PC-9 (cell line): ENCODE measurements at regions not wholly inside any gene's neighbourhood (a gene's known extent, or its start where the extent isn't known, plus 50 kb on each side); places are given as distances from the start of the nearest gene placed in this dataset.

Source experiments
- BruUV-seq: library from RNA; stranded (reverse); fragments of 400-500 nt; replicated peaks from 2 replicates; lab custom pipeline; 2021; lab: Mats Ljungman, UMichigan
- CTCF ChIA-PET: fragments of 300-600 bp; sonication (Branson Sonifier 250); formaldehyde crosslinking; loops from one replicate; lab custom pipeline; 2022; ENCODE audit warnings: antibody characterized with exemption; lab: Charles Lee
- POLR2A ChIA-PET: fragments of 300-600 bp; sonication (Branson Sonifier 250); formaldehyde crosslinking; loops from one replicate; lab custom pipeline; 2022; ENCODE audit warnings: antibody characterized with exemption; ENCODE audit not compliant: unreplicated experiment; lab: Charles Lee
- DNase-seq, 2 experiments: peaks; one replicate each; pipeline versions ENCODE4 v3.0.0 to v3.0.0-alpha.2; 2015 to 2022; ENCODE audit warnings: mixed read lengths in 1 of 2
- H2AFZ ChIP-seq: fragments of 200-600 bp; sonication (generic); 2 replicates; pipeline ENCODE4 v1.8.1; 2017; ENCODE audit warnings: antibody characterized with exemption
- H3F3A ChIP-seq: fragments of 200-600 bp; sonication (generic); 2 replicates; pipeline ENCODE4 v1.8.1; 2017; ENCODE audit warnings: antibody characterized with exemption, mild to moderate bottlenecking, low read depth; ENCODE audit not compliant: insufficient read depth
- H3K27ac ChIP-seq: fragments of 200-600 bp; sonication (generic); 2 replicates; pipeline ENCODE4 v1.6.1; 2016; ENCODE audit warnings: mixed run types
- H3K27me3 ChIP-seq: fragments of 200-600 bp; sonication (generic); 2 replicates; pipeline ENCODE4 v1.6.1; 2016; ENCODE audit warnings: low read depth, mixed run types; ENCODE audit not compliant: insufficient read depth
- H3K36me3 ChIP-seq: fragments of 200-600 bp; sonication (generic); 2 replicates; pipeline ENCODE4 v1.6.1; 2016; ENCODE audit warnings: low read depth, mixed run types
- H3K4me1 ChIP-seq: fragments of 200-600 bp; sonication (generic); replicated peaks from 2 replicates; pipeline ENCODE4 v1.6.1; 2016; ENCODE audit warnings: mixed run types; ENCODE audit not compliant: insufficient read depth
- H3K4me2 ChIP-seq: fragments of 200-600 bp; sonication (generic); 2 replicates; pipeline ENCODE4 v1.6.1; 2017; ENCODE audit warnings: mixed run types
- H3K4me3 ChIP-seq: fragments of 200-600 bp; sonication (generic); 2 replicates; pipeline ENCODE4 v1.6.1; 2016; ENCODE audit warnings: mixed run types
- H3K79me2 ChIP-seq: fragments of 200-600 bp; sonication (generic); 2 replicates; pipeline ENCODE4 v1.6.1; 2017; ENCODE audit warnings: low read depth, mixed run types
- H3K9me2 ChIP-seq: fragments of 200-600 bp; sonication (generic); 2 replicates; pipeline ENCODE4 v1.8.1; 2017; ENCODE audit warnings: mild to moderate bottlenecking; ENCODE audit not compliant: insufficient read depth
- H3K9me3 ChIP-seq: fragments of 200-600 bp; sonication (generic); 2 replicates; pipeline ENCODE4 v1.8.1; 2016; ENCODE audit warnings: low read depth; ENCODE audit not compliant: insufficient read depth
- H4K20me1 ChIP-seq: fragments of 200-600 bp; sonication (generic); 2 replicates; pipeline ENCODE4 v1.8.1; 2017; ENCODE audit not compliant: insufficient read depth
- EZH2 ChIP-seq: fragments of 200-600 bp; sonication (generic); IDR thresholded peaks from 2 replicates; pipeline ENCODE4 v1.8.0; 2017; ENCODE audit warnings: antibody characterized with exemption, low read depth
- intact Hi-C: fragments of 100-400 bp; cut with micrococcal nuclease; formaldehyde crosslinking; loops from one replicate; pipeline ENCODE4 v1.10.0; 2022; ENCODE audit not compliant: unreplicated experiment
- TF ChIP-seq, protein P1 (sequence below): fragments of 200-600 bp; sonication (generic); conservative IDR thresholded peaks from 2 replicates; pipeline ENCODE4 v1.6.1; 2017; ENCODE audit warnings: mixed run types, antibody characterized with exemption, mild to moderate bottlenecking, moderate library complexity

DNA sequence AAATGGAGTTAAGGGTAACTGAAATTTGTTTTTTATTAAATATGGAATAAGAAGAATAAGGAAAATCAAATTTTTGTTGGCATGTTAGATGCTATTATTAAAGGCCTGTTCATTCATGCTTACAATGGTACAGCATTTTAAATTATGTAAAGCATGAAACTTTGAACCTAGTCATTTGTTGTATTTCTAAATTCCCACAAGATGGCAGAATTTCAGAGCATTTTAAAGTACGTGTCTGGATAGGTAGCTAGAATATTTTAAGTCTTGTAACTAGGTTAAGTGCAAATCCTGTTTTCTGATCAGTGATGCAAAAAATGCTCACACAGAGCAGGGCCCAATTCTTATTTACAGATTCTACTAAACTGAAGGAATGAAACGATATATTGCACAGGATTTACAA, 585.6 kb upstream of the MIS18BP1 start:
- intact Hi-C loops: no loop called here
- BruUV-seq: no TSS peak
- H3F3A ChIP-seq: no peaks in the 10 kb centered on the region
- no peaks in the 10 kb centered on the region for H3K27me3 ChIP-seq
- ChIA-PET CTCF (interaction anchor here (0.6 kb wide), 2 partner anchors 93 to 161 kb away, joined by 3 to 4 read pairs; no protein-coding TSS in a partner anchor), POLR2A (no interaction called here)
- no peaks in the 10 kb centered on the region for H4K20me1 ChIP-seq
- H3K4me3 ChIP-seq: no peak overlapping the region
- H2AFZ ChIP-seq: no peak overlapping the region
- no peaks in the 10 kb centered on the region for H3K4me1 ChIP-seq
- H3K4me2 ChIP-seq: no peak overlapping the region
- TF ChIP-seq EZH2: no peak
- TF ChIP-seq, protein P1, sequence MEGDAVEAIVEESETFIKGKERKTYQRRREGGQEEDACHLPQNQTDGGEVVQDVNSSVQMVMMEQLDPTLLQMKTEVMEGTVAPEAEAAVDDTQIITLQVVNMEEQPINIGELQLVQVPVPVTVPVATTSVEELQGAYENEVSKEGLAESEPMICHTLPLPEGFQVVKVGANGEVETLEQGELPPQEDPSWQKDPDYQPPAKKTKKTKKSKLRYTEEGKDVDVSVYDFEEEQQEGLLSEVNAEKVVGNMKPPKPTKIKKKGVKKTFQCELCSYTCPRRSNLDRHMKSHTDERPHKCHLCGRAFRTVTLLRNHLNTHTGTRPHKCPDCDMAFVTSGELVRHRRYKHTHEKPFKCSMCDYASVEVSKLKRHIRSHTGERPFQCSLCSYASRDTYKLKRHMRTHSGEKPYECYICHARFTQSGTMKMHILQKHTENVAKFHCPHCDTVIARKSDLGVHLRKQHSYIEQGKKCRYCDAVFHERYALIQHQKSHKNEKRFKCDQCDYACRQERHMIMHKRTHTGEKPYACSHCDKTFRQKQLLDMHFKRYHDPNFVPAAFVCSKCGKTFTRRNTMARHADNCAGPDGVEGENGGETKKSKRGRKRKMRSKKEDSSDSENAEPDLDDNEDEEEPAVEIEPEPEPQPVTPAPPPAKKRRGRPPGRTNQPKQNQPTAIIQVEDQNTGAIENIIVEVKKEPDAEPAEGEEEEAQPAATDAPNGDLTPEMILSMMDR: no peak; the same call in 1 of the 2 replicates
- no peaks in the 10 kb centered on the region for H3K9me3 ChIP-seq
- H3K36me3 ChIP-seq: no peaks in the 10 kb centered on the region
- no peak overlapping the region for H3K27ac ChIP-seq
- no peak for DNase-seq
- H3K79me2 ChIP-seq: no peaks in the 10 kb centered on the region
- H3K9me2 ChIP-seq: no peaks in the 10 kb centered on the region

DNA sequence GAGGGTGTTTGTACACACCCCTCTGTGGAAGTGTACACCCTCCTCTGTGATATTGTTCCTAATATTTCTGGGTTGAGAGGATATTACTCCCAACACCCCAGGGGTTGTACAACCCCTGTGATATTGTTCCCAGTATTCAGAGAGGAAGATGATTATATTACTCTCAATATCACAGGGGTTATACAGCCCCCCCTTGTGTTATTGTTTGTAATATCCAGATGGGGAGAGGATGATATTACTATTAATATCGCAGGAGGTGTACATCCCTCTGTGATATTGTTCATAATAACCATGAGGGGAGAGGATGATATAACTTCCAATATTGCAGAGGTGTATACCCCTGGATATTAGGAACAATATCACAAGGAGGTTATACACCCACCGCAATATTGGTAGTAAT, 566.1 kb upstream of the MIS18BP1 start:
- H3K27me3 ChIP-seq: peaks cover 4% of the 10 kb centered on the region; the same call in 1 of the 2 replicates
- H3K36me3 ChIP-seq: no peaks in the 10 kb centered on the region
- no peak overlapping the region for H3K27ac ChIP-seq
- no peaks in the 10 kb centered on the region for H3K9me2 ChIP-seq
- ChIA-PET POLR2A (no interaction called here), CTCF (no interaction called here)
- no peaks in the 10 kb centered on the region for H3K9me3 ChIP-seq
- H3F3A ChIP-seq: no peaks in the 10 kb centered on the region
- no peaks in the 10 kb centered on the region for H3K4me1 ChIP-seq
- intact Hi-C loops: loop anchor here (10.0 kb wide), 2 partner anchors 204 to 394 kb away; no protein-coding TSS in a partner anchor
- TF ChIP-seq EZH2: no peak
- TF ChIP-seq, protein P1: no peak
- no peak overlapping the region for H3K4me3 ChIP-seq
- no TSS peak for BruUV-seq
- no peak for DNase-seq
- no peaks in the 10 kb centered on the region for H4K20me1 ChIP-seq
- no peak overlapping the region for H2AFZ ChIP-seq
- H3K4me2 ChIP-seq: no peak overlapping the region
- no peaks in the 10 kb centered on the region for H3K79me2 ChIP-seq

DNA sequence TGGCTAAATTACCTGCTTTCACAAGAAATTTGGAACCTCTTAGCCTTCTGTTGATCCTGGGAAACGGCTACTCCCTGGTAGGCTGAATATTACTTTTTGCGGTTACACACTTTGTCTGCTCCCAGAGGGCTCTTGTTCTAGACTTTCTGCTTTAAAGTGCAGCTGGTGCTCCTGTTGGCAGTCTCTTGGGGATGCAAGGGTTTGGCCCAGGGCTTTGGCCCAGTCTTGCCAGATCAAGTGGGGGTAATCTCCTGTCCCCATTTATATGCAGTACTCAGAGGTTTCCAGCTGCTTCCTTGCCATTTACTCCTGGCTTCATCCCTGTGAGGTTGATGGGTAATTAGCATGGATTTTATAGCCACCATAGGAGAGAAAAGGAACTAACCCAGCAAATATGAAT, 558.2 kb upstream of the MIS18BP1 start:
- TF ChIP-seq, protein P1: no peak
- no peak for TF ChIP-seq EZH2
- H2AFZ ChIP-seq: no peak overlapping the region
- no peaks in the 10 kb centered on the region for H3F3A ChIP-seq
- no peaks in the 10 kb centered on the region for H4K20me1 ChIP-seq
- H3K9me3 ChIP-seq: no peaks in the 10 kb centered on the region
- no peak overlapping the region for H3K4me2 ChIP-seq
- no peaks in the 10 kb centered on the region for H3K4me1 ChIP-seq
- H3K4me3 ChIP-seq: no peak overlapping the region
- ChIA-PET CTCF (no interaction called here), POLR2A (no interaction called here)
- intact Hi-C loops: loop anchor here (10.0 kb wide), 2 partner anchors 196 to 386 kb away; no protein-coding TSS in a partner anchor
- no TSS peak for BruUV-seq
- no peaks in the 10 kb centered on the region for H3K27me3 ChIP-seq
- no peak for DNase-seq
- no peaks in the 10 kb centered on the region for H3K79me2 ChIP-seq
- H3K9me2 ChIP-seq: no peaks in the 10 kb centered on the region
- no peak overlapping the region for H3K27ac ChIP-seq
- H3K36me3 ChIP-seq: no peaks in the 10 kb centered on the region
